SK-N-SH (cell line): ENCODE measurements at regions not wholly inside any gene's neighbourhood (a gene's known extent, or its start where the extent isn't known, plus 50 kb on each side); places are given as distances from the start of the nearest gene placed in this dataset.
A peak's percentile ranks its signal among the peaks of the same experiment; 100 is the strongest.

Source experiments
- CTCF ChIA-PET: fragments of 300-600, 350-600 bp; formaldehyde crosslinking; extraction: SDS; loops from one replicate; lab custom pipeline; 2021; lab: Yijun Ruan, JAX
- POLR2A ChIA-PET: fragments of 350-600 bp; sonication (Branson Sonifier 250); formaldehyde crosslinking; extraction: SDS; loops from one replicate; lab custom pipeline; 2020; ENCODE audit warnings: antibody characterized with exemption, inconsistent platforms; lab: Yijun Ruan, JAX
- DNase-seq: peaks from one replicate; pipeline ENCODE4 v3.0.0; 2012
- H2AFZ ChIP-seq: fragments of 200-600 bp; sonication (generic); 2 replicates; pipeline ENCODE4 v1.8.1; 2016; ENCODE audit warnings: antibody characterized with exemption, mild to moderate bottlenecking, low read depth
- H3F3A ChIP-seq: fragments of 200-600 bp; sonication (generic); replicated peaks from 2 replicates; pipeline ENCODE3; 2016; ENCODE audit warnings: antibody characterized with exemption, mild to moderate bottlenecking; ENCODE audit not compliant: insufficient read depth
- H3K27ac ChIP-seq, 2 experiments: fragments of 200-500 bp in 1 of 2; fragments of 200-600 bp in 1 of 2; sonication (Bioruptor generic) in 1 of 2; sonication (generic), shearing (Covaris generic) in 1 of 2; 2 replicates each; pipeline versions ENCODE4 v1.5.1 to v1.6.1; 2014 to 2016; ENCODE audit warnings: low read depth in 2 of 2, inconsistent platforms in 1 of 2, low read length in 1 of 2, mild to moderate bottlenecking in 1 of 2, mixed read lengths in 1 of 2
- H3K27me3 ChIP-seq: fragments of 200-600 bp; sonication (generic), shearing (Covaris generic); 2 replicates; pipeline ENCODE4 v1.6.1; 2016; ENCODE audit warnings: mixed run types; ENCODE audit not compliant: insufficient read depth
- H3K36me3 ChIP-seq, 2 experiments: fragments of 200-500 bp in 1 of 2; fragments of 200-600 bp in 1 of 2; sonication (Bioruptor generic) in 1 of 2; sonication (generic) in 1 of 2; replicated peaks in 1 of 2; 2 replicates each; pipeline versions ENCODE3 to v1.5.1; 2014 to 2016; ENCODE audit warnings: low read length in 1 of 2, mild to moderate bottlenecking in 1 of 2; ENCODE audit not compliant: insufficient read depth in 2 of 2, control insufficient read depth in 1 of 2
- H3K4me1 ChIP-seq, 2 experiments: fragments of 200-500 bp in 1 of 2; fragments of 200-600 bp in 1 of 2; sonication (Bioruptor generic) in 1 of 2; sonication (generic), shearing (Covaris generic) in 1 of 2; 2 replicates each; pipeline versions ENCODE4 v1.5.1 to v1.6.1; 2014 to 2016; ENCODE audit warnings: low read depth in 1 of 2, low read length in 1 of 2, mixed run types in 1 of 2; ENCODE audit not compliant: insufficient read depth in 2 of 2, control insufficient read depth in 1 of 2
- H3K4me2 ChIP-seq: fragments of 200-600 bp; sonication (generic), shearing (Covaris generic); 2 replicates; pipeline ENCODE4 v1.6.1; 2017; ENCODE audit warnings: mixed run types
- H3K4me3 ChIP-seq, 2 experiments: fragments of 200-500 bp in 1 of 2; fragments of 200-600 bp in 1 of 2; sonication (Bioruptor generic) in 1 of 2; sonication (generic), shearing (Covaris generic) in 1 of 2; 2 replicates each; pipeline versions ENCODE4 v1.5.1 to v1.8.1; 2014 to 2016; ENCODE audit warnings: low read depth in 2 of 2, inconsistent platforms in 1 of 2, low read length in 1 of 2, mild to moderate bottlenecking in 1 of 2, mixed read lengths in 1 of 2, moderate library complexity in 1 of 2
- H3K79me2 ChIP-seq: fragments of 200-600 bp; sonication (generic); 2 replicates; pipeline ENCODE4 v1.8.1; 2017; ENCODE audit warnings: mild to moderate bottlenecking; ENCODE audit not compliant: insufficient read depth
- H3K9ac ChIP-seq: fragments of 200-600 bp; sonication (generic); 2 replicates; pipeline ENCODE4 v1.6.1; 2017; ENCODE audit warnings: mixed run types
- H3K9me2 ChIP-seq: fragments of 200-600 bp; sonication (generic); 2 replicates; pipeline ENCODE4 v1.6.1; 2017; ENCODE audit warnings: mixed run types
- H3K9me3 ChIP-seq: fragments of 200-600 bp; sonication (generic); 2 replicates; pipeline ENCODE4 v1.6.1; 2017; ENCODE audit warnings: mixed run types, mild to moderate bottlenecking, moderate library complexity
- H4K20me1 ChIP-seq: fragments of 200-600 bp; sonication (generic); 2 replicates; pipeline ENCODE4 v1.6.1; 2017; ENCODE audit warnings: mild to moderate bottlenecking, mixed run types; ENCODE audit not compliant: insufficient read depth
- CHD2 ChIP-seq: fragments of 150-350 bp; IDR thresholded peaks from 2 replicates; pipeline ENCODE4 v1.6.1; 2018; ENCODE audit warnings: low read length; ENCODE audit not compliant: partially characterized antibody
- ELF1 ChIP-seq: IDR thresholded peaks from 2 replicates; pipeline ENCODE4 v1.4.0; 2012
- EP300 ChIP-seq, 2 experiments: IDR thresholded peaks; 2 replicates each; pipeline versions ENCODE4 v1.4.0 to v1.6.1; 2012; ENCODE audit warnings: borderline replicate concordance in 1 of 2, low read depth in 1 of 2, low read length in 1 of 2
- GATA2 ChIP-seq: sonication (generic); formaldehyde crosslinking; IDR thresholded peaks from 2 replicates; pipeline ENCODE4 v1.5.0; 2020; ENCODE audit warnings: mild to moderate bottlenecking, missing genetic modification reagents
- JUND ChIP-seq: IDR thresholded peaks from 2 replicates; pipeline ENCODE4 v1.4.0; 2012
- MEF2A ChIP-seq: IDR thresholded peaks from 2 replicates; pipeline ENCODE4 v1.4.0; 2012; ENCODE audit warnings: low read depth, borderline replicate concordance
- MXI1 ChIP-seq: IDR thresholded peaks from 2 replicates; pipeline ENCODE4 v1.6.1; 2012; ENCODE audit warnings: mild to moderate bottlenecking, low read depth, low read length, improper control_type of control experiment
- NRF1 ChIP-seq: IDR thresholded peaks from 2 replicates; pipeline ENCODE4 v1.6.1; 2012; ENCODE audit warnings: low read depth, mild to moderate bottlenecking, low read length
- POLR2AphosphoS5 ChIP-seq: IDR thresholded peaks from 2 replicates; pipeline ENCODE4 v1.6.1; 2012; ENCODE audit warnings: low read depth, low read length
- RAD21 ChIP-seq: IDR thresholded peaks from 2 replicates; pipeline ENCODE4 v1.6.1; 2012; ENCODE audit warnings: mild to moderate bottlenecking, low read length
- RCOR1 ChIP-seq: fragments of 150-350 bp; IDR thresholded peaks from 2 replicates; pipeline ENCODE4 v1.6.1; 2017; ENCODE audit warnings: antibody characterized with exemption, low read length
- RXRA ChIP-seq: IDR thresholded peaks from 2 replicates; pipeline ENCODE4 v1.4.0; 2012; ENCODE audit warnings: low read depth, mild to moderate bottlenecking, borderline replicate concordance
- SIN3A ChIP-seq: IDR thresholded peaks from 2 replicates; pipeline ENCODE4 v1.6.1; 2012; ENCODE audit warnings: low read depth, mild to moderate bottlenecking, low read length, moderate library complexity, borderline replicate concordance
- SMC3 ChIP-seq: IDR thresholded peaks from 2 replicates; pipeline ENCODE4 v1.6.1; 2012; ENCODE audit warnings: low read depth, low read length, improper control_type of control experiment
- YY1 ChIP-seq: IDR thresholded peaks from 2 replicates; pipeline ENCODE4 v1.4.0; 2012; ENCODE audit warnings: low read depth, mild to moderate bottlenecking
- TF ChIP-seq, protein P1 (sequence below): IDR thresholded peaks from 2 replicates; pipeline ENCODE4 v1.4.0; 2012; ENCODE audit warnings: low read depth, borderline replicate concordance

DNA sequence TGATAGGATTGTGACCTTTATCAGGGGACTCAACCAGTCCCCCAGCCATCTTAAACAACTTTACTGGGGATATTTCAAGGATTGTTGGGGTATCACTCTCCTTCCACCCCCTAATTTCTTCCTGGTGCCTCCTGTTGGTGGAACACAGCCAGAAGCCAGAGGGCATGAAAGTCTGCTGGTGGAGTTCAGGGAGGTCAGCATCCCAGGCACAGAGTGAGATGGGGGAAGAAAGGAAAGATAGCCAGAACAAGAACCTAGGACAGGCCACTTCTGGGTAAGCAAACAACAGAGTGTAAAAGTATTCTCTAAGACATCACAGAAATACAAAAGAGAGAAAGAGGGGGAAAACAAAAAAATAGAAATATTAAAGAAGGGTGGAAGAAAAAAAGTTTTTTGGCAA lies 101.8 kb downstream of the SPRY2 start:
- no peaks in the 10 kb centered on the region for H3K79me2 ChIP-seq
- ChIA-PET POLR2A (no interaction called here), CTCF (no interaction called here)
- no peak overlapping the region for H2AFZ ChIP-seq
- H3K27ac ChIP-seq = no peak overlapping the region
- no peak overlapping the region for H3K4me2 ChIP-seq
- H3K9me3 ChIP-seq = no peaks in the 10 kb centered on the region
- H3K9me2 ChIP-seq = no peaks in the 10 kb centered on the region
- H3K4me3 ChIP-seq = no peak overlapping the region
- no peaks in the 10 kb centered on the region for H3K36me3 ChIP-seq
- H3F3A ChIP-seq = no peaks in the 10 kb centered on the region
- no peaks in the 10 kb centered on the region for H3K27me3 ChIP-seq
- H3K9ac ChIP-seq = no peak overlapping the region
- peak; percentile 8 for DNase-seq
- no peaks in the 10 kb centered on the region for H4K20me1 ChIP-seq
- no peak for TF ChIP-seq EP300 (IDR thresholded peaks at IDR 0.05; ENCODE audit: borderline replicate concordance in 1 of 2, low read depth in 1 of 2, low read length in 1 of 2)
- no peak for TF ChIP-seq CHD2
- TF ChIP-seq JUND = no peak
- no peak for TF ChIP-seq RCOR1
- no peak for TF ChIP-seq GATA2 (CRISPR knock-in tag)
- no peak for TF ChIP-seq NRF1
- no peak for TF ChIP-seq YY1
- no peak for TF ChIP-seq ELF1
- TF ChIP-seq SIN3A = no peak
- TF ChIP-seq, protein P1, sequence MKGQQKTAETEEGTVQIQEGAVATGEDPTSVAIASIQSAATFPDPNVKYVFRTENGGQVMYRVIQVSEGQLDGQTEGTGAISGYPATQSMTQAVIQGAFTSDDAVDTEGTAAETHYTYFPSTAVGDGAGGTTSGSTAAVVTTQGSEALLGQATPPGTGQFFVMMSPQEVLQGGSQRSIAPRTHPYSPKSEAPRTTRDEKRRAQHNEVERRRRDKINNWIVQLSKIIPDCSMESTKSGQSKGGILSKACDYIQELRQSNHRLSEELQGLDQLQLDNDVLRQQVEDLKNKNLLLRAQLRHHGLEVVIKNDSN = no peak
- no peak for TF ChIP-seq MXI1
- no peak for TF ChIP-seq POLR2AphosphoS5
- no peak for TF ChIP-seq MEF2A
- peaks cover 0 to 2% of the 10 kb centered on the region in 2 experiments; a peak in 3 of 4 replicates for H3K4me1 ChIP-seq

DNA sequence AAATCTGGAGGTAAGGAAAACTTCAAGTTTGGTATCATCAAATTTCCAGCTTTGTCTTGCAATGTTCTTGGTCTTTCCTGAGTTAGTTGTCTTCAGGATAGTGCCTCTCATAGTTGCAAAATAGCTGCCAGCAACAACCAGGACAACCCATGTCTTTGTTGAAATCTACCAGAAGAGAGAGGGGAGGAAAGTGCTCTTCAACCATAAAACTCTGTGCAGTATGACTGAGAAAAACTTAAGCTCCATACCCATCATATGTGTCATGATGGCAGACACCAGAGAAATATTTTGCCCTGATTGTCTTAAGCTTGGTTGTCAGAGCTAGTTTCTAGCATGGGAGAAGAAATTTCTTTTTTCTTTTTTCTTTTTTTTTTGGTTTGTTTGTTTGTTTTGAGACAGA lies 103.3 kb downstream of the SPRY2 start:
- Histone ChIP-seq H2AFZ (peak overlapping the region; percentile 29; the same call in 1 of the 2 replicates), H3K27ac (no peak overlapping the region), H4K20me1 (no peaks in the 10 kb centered on the region), H3K36me3 (no peaks in the 10 kb centered on the region), H3K4me1 (peaks cover 0 to 2% of the 10 kb centered on the region in 2 experiments; a peak in 3 of 4 replicates), H3K9me3 (no peaks in the 10 kb centered on the region), H3K27me3 (no peaks in the 10 kb centered on the region), H3K9ac (no peak overlapping the region), H3K79me2 (no peaks in the 10 kb centered on the region), H3K4me2 (no peak overlapping the region), H3K4me3 (no peak overlapping the region), H3K9me2 (no peaks in the 10 kb centered on the region), H3F3A (no peaks in the 10 kb centered on the region)
- ChIA-PET CTCF (interaction anchor here (1.1 to 1.9 kb wide), 2 partner anchors 11 to 44 kb away, joined by 3 to 5 read pairs; no protein-coding TSS in a partner anchor), POLR2A (no interaction called here)
- TF ChIP-seq RXRA (no peak), RAD21 (no peak), RCOR1 (no peak), SMC3 (no peak), POLR2AphosphoS5 (no peak)
- no peak for DNase-seq
